ENCODE measurements at regions not wholly inside any gene's neighbourhood (a gene's known extent, or its start where the extent isn't known, plus 50 kb on each side); places are given as distances from the start of the nearest gene placed in this dataset.
"Not testable (repeated sequence)": the region's sequence is repeated elsewhere in the genome, so short reads cannot be mapped to it uniquely, and the experiment has no call there.

DNA sequence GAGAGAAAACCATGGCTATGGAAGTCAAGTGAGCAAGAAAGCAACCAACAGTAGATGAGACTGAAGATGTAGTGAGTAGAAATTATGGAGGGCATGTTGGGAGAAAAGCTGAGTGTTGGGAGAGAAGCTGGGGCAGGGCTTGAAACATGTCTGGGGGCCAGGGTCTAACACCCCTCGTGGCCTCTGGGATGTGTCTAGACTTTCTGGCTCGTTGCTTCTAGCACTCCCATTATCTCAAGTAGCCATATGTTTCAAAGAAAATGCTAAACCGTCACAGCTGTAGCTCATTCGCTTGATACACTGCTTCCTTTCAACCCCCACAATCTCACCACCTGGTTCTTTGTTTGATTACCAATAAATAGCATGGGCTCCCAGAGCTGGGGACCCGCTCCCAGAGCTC lies 83.8 kb upstream of the BCHE start:
- FAIRE-seq: no peak
- Histone ChIP-seq H3K4me3 (no peak overlapping the region), H3K9me3 (no peaks in the 10 kb centered on the region), H3K4me2 (no peak overlapping the region), H3K27ac (no peak overlapping the region), H3K4me1 (no peaks in the 10 kb centered on the region)
- CTCF ChIA-PET: no interaction called here
- POLR2A ChIA-PET: no interaction called here
- no peak for ATAC-seq
- DNase-seq (ENCODE audit: low read depth in 1 of 2, low spot score in 1 of 2): no peak
- TF ChIP-seq JUNB (IDR thresholded peaks at IDR 0.05): no peak
- 31% methylated on average over 5 of the region's 5 CpGs for WGBS (ENCODE audit: missing lambda C conversion rate)

DNA sequence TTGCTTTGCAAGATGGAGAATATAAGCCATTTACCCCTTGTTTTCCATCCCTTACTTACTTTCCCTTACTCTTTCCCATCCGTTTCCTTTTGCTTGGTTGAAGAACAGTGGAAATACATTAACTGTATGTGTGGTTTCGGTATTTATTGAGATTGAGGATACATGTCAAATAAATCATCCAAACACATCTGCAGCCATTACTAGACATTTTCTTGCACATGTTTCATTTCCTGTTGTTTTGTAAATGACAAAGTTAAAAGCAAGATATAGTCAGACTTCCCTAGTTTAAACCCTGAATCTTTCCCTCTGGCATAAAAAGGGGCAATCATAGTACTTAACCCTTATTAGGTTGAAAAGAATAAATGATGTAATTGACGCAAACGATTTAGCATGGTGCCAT lies 82.1 kb upstream of the BCHE start:
- Histone ChIP-seq H3K4me3 (no peak overlapping the region), H3K9me3 (no peaks in the 10 kb centered on the region), H3K4me2 (no peak overlapping the region), H3K27ac (no peak overlapping the region), H3K4me1 (no peaks in the 10 kb centered on the region)
- TF ChIP-seq GATA3 (IDR thresholded peaks at IDR 0.05; ENCODE audit: borderline replicate concordance) (no peak), ZSCAN20 (CRISPR knock-in tag; IDR thresholded peaks at IDR 0.05) (no peak), BHLHE40 (IDR thresholded peaks at IDR 0.05; ENCODE audit: low read depth, low read length) (no peak), MAFK (IDR thresholded peaks at IDR 0.05; ENCODE audit: partially characterized antibody) (no peak), CEBPB (IDR thresholded peaks at IDR 0.05) (no peak), EP300 (IDR thresholded peaks at IDR 0.05) (no peak), MYC (IDR thresholded peaks at IDR 0.05; ENCODE audit: borderline replicate concordance, low read length) (no peak), POLR2A (IDR thresholded peaks at IDR 0.05; ENCODE audit: low read length) (no peak), SREBF2 (IDR thresholded peaks at IDR 0.05) (no peak), FOXS1 (CRISPR knock-in tag; IDR thresholded peaks at IDR 0.05) (no peak), SMC3 (IDR thresholded peaks at IDR 0.05) (no peak), RAD21 (conservative IDR thresholded peaks at IDR 0.05 in 1 of 2, IDR thresholded peaks at IDR 0.05 in 1 of 2) (no peak), HEYL (CRISPR knock-in tag; IDR thresholded peaks at IDR 0.05) (no peak), EHF (CRISPR knock-in tag; IDR thresholded peaks at IDR 0.05) (no peak), HOXB13 (CRISPR knock-in tag; IDR thresholded peaks at IDR 0.05; ENCODE audit: low read depth) (no peak), RNF2 (IDR thresholded peaks at IDR 0.05; ENCODE audit: borderline replicate concordance, low read depth) (no peak), NR3C1 (IDR thresholded peaks at IDR 0.05) (no peak), CBX2 (IDR thresholded peaks at IDR 0.05; ENCODE audit: borderline replicate concordance, low read depth) (no peak)
- TF ChIP-seq, protein P1, sequence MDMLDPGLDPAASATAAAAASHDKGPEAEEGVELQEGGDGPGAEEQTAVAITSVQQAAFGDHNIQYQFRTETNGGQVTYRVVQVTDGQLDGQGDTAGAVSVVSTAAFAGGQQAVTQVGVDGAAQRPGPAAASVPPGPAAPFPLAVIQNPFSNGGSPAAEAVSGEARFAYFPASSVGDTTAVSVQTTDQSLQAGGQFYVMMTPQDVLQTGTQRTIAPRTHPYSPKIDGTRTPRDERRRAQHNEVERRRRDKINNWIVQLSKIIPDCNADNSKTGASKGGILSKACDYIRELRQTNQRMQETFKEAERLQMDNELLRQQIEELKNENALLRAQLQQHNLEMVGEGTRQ (IDR thresholded peaks at IDR 0.05): no peak
- TF ChIP-seq, protein P2, sequence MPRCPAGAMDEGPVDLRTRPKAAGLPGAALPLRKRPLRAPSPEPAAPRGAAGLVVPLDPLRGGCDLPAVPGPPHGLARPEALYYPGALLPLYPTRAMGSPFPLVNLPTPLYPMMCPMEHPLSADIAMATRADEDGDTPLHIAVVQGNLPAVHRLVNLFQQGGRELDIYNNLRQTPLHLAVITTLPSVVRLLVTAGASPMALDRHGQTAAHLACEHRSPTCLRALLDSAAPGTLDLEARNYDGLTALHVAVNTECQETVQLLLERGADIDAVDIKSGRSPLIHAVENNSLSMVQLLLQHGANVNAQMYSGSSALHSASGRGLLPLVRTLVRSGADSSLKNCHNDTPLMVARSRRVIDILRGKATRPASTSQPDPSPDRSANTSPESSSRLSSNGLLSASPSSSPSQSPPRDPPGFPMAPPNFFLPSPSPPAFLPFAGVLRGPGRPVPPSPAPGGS (IDR thresholded peaks at IDR 0.05): no peak
- ChIA-PET POLR2A (no interaction called here), CTCF (no interaction called here)
- DNase-seq (ENCODE audit: low read depth in 1 of 2, low spot score in 1 of 2) (no peak), ATAC-seq (no peak), FAIRE-seq (no peak)
- WGBS (ENCODE audit: missing lambda C conversion rate): 57% methylated on average over 4 of the region's 4 CpGs

DNA sequence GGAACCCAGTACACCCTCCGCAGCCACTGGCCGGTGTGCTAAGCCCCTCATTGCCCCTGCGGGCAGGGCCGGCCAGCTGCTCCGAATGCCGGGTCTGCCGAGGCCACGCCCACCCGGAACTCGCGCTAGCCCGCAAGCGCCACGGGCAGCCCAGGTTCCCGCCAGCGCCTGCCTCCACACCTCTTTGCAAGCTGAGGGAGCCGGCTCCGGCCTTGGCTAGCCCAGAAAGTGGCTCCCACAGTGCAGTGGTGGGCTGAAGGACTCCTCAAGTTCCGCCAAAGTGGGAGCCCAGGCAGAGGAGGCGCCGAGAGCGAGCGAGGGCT lies 81.4 kb upstream of the BCHE start:
- no peak for TF ChIP-seq POLR2A (IDR thresholded peaks at IDR 0.05; ENCODE audit: low read length)
- no peak for TF ChIP-seq HOXB13 (CRISPR knock-in tag; IDR thresholded peaks at IDR 0.05; ENCODE audit: low read depth)
- TF ChIP-seq ZFP36 (IDR thresholded peaks at IDR 0.05; ENCODE audit: borderline replicate concordance, partially characterized antibody): no peak
- no peak for TF ChIP-seq ESRRA (IDR thresholded peaks at IDR 0.05; ENCODE audit: borderline replicate concordance, low read length)
- TF ChIP-seq CEBPB (IDR thresholded peaks at IDR 0.05): no peak
- TF ChIP-seq NR3C1 (IDR thresholded peaks at IDR 0.05): no peak
- TF ChIP-seq, protein P3, sequence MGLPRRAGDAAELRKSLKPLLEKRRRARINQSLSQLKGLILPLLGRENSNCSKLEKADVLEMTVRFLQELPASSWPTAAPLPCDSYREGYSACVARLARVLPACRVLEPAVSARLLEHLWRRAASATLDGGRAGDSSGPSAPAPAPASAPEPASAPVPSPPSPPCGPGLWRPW (IDR thresholded peaks at IDR 0.05): no peak
- TF ChIP-seq MYC (IDR thresholded peaks at IDR 0.05; ENCODE audit: borderline replicate concordance, low read length): no peak
- no peak for TF ChIP-seq NPAS2 (CRISPR knock-in tag; IDR thresholded peaks at IDR 0.05; ENCODE audit: borderline replicate concordance)
- no peak for TF ChIP-seq SMC3 (IDR thresholded peaks at IDR 0.05)
- H3K4me2 ChIP-seq: no peak overlapping the region
- POLR2A ChIA-PET: no interaction called here
- 90% methylated on average over 7 of the region's 23 CpGs for WGBS (ENCODE audit: missing lambda C conversion rate)
- H3K4me1 ChIP-seq: no peaks in the 10 kb centered on the region
- DNase-seq (ENCODE audit: low read depth in 1 of 2, low spot score in 1 of 2) (no peak), FAIRE-seq (no peak), ATAC-seq (no peak)
- no peak overlapping the region for H3K4me3 ChIP-seq
- H3K27ac ChIP-seq: no peak overlapping the region
- CTCF ChIA-PET: no interaction called here
- no peaks in the 10 kb centered on the region for H3K9me3 ChIP-seq

DNA sequence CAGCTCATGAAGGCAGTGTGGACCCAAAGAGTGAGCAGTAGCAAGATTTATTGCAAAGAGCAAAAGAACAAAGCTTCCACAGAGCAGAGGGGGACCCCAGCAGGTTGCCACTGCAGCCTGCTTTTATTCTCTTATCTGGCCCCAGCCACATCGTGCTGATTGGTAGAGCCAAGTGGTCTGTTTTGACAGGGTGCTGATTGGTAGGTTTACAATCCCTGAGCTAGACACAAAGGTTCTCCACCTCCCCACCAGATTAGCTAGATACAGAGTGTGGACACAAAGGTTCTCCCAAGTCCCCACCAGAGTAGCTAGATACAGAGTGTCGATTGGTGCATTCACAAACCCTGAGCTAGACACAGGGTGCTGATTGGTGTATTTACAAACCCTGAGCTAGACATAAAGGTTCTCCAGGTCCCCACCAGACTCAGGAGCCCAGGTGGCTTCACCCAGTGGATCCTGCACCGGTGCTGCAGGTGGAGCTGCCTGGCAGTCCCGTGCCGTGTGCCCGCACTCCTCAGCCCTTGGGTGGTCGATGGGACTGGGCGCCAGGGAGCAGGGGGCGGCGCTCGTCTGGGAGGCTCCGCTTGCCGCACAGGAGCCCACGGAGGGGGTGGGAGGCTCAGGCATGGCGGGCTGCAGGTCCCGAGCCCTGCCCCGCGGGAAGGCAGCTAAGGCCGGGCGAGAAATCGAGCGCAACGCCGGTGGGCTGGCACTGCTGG lies 80.9 kb upstream of the BCHE start:
- H3K4me3 ChIP-seq; ATAC-seq; H3K4me2 ChIP-seq; FAIRE-seq; POLR2A ChIA-PET; H3K9me3 ChIP-seq; DNase-seq (ENCODE audit: low read depth in 1 of 2, low spot score in 1 of 2); H3K27ac ChIP-seq; H3K4me1 ChIP-seq; CTCF ChIA-PET: not testable (repeated sequence)
- 90% methylated on average over 7 of the region's 24 CpGs for WGBS (ENCODE audit: missing lambda C conversion rate)

DNA sequence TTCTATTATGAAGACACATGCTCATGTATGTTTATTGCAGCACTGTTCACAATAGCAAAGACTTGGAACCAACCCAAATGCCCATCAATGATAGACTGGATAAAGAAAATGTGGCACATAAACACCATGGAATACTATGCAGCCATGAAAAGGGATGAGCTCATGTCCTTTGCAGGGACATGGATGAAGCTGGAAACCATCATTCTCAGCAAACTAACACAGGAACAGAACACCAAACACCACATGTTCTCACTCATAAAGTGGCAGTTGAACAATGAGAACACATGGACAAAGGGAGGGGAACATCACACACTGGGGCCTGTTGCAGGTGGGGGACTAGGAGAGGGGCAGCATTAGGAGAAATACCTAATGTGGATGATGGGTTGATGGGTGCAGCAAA lies 77.9 kb upstream of the BCHE start:
- H3K27ac ChIP-seq; DNase-seq (ENCODE audit: low read depth in 1 of 2, low spot score in 1 of 2); H3K4me2 ChIP-seq; CTCF ChIA-PET; H3K9me3 ChIP-seq; H3K4me1 ChIP-seq; POLR2A ChIA-PET; H3K4me3 ChIP-seq; FAIRE-seq; ATAC-seq: not testable (repeated sequence)
